Karpas-422 (cell line): ENCODE measurements at regions not wholly inside any gene's neighbourhood (a gene's known extent, or its start where the extent isn't known, plus 50 kb on each side); places are given as distances from the start of the nearest gene placed in this dataset.

Experiments used
- DNase-seq: peaks from one replicate; pipeline ENCODE4 v3.0.0-alpha.2; 2015
- H2AFZ ChIP-seq: fragments of 200-600 bp; sonication (generic); 2 replicates; pipeline ENCODE4 v1.6.1; 2014; ENCODE audit warnings: antibody characterized with exemption, low read length, mixed read lengths
- H3K27ac ChIP-seq: fragments of 200-600 bp; sonication (generic); 2 replicates; pipeline ENCODE4 v1.5.1; 2014; ENCODE audit warnings: mild to moderate bottlenecking, low read length, moderate library complexity
- H3K27me3 ChIP-seq: fragments of 200-600 bp; sonication (generic); 2 replicates; pipeline ENCODE4 v1.6.1; 2014; ENCODE audit warnings: low read length, mixed read lengths
- H3K36me3 ChIP-seq: fragments of 200-600 bp; sonication (generic); 2 replicates; pipeline ENCODE4 v1.6.1; 2014; ENCODE audit warnings: low read length, mixed read lengths; ENCODE audit not compliant: insufficient read depth
- H3K4me1 ChIP-seq: fragments of 200-600 bp; sonication (generic); 2 replicates; pipeline ENCODE4 v1.6.1; 2014; ENCODE audit warnings: mild to moderate bottlenecking, low read length, mixed read lengths
- H3K4me2 ChIP-seq: fragments of 200-600 bp; sonication (generic); 2 replicates; pipeline ENCODE4 v1.6.1; 2014; ENCODE audit warnings: low read length, low read depth, mild to moderate bottlenecking; ENCODE audit not compliant: poor library complexity, severe bottlenecking
- H3K4me3 ChIP-seq: fragments of 200-600 bp; sonication (generic); 2 replicates; pipeline ENCODE4 v1.5.1; 2014; ENCODE audit warnings: mild to moderate bottlenecking, antibody characterized with exemption, low read length, mixed read lengths
- H3K79me2 ChIP-seq: fragments of 200-600 bp; sonication (generic); 2 replicates; pipeline ENCODE4 v1.6.1; 2014; ENCODE audit warnings: mild to moderate bottlenecking, low read length, mixed read lengths
- H3K9ac ChIP-seq: fragments of 200-600 bp; sonication (generic); 2 replicates; pipeline ENCODE4 v1.6.0; 2014; ENCODE audit warnings: low read length
- H3K9me2 ChIP-seq: fragments of 200-600 bp; sonication (generic), shearing (Covaris generic); replicated peaks from 2 replicates; pipeline ENCODE4 v1.6.0; 2014; ENCODE audit warnings: mild to moderate bottlenecking, low read length, moderate library complexity; ENCODE audit not compliant: insufficient read depth
- H3K9me3 ChIP-seq: fragments of 300-700, 200-600 bp; sonication (generic); 2 replicates; pipeline ENCODE4 v1.6.1; 2014; ENCODE audit warnings: low read length, mixed read lengths
- H4K20me1 ChIP-seq: fragments of 200-600 bp; sonication (generic); 2 replicates; pipeline ENCODE4 v1.6.1; 2014; ENCODE audit warnings: mild to moderate bottlenecking, antibody characterized with exemption, low read length, low read depth; ENCODE audit not compliant: insufficient read depth

DNA sequence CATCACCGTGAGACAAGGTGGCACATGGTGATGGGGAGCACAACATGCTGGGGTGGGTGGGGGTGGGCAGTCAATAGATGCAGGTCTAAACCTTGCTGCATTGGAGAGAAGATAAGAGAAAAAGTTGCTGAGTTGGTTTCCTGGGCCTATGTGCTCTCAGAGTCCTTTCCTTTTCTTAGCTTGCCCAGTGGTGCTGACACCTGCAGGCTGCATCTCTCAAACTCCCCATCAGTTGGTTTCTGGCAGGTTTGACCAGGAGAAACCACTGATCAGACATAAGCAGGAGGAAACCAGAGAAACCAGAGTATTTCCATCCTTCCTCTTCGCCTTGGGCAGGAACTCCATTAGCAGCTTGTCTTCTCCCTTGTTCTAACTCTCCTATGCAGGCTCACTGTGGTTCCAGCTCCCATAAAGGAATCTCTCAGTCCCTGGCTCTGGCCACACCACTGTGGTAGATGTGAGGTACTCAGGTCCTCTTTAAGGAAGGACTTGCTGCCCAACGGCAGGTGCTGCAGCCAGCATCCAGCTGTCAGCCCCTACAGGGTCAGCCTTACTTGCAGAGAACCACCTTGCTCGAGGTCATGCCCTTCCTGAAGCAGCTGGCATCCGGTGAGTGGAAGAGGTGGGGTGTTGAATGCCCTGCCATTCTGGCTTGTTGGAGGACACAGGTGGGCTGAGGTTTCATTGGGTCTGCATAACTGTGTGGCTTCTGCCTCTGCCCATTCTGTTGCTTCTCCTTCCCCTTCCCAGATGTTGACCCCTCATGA lies 172.3 kb upstream of the ANKRD28 start:
- no peaks in the 10 kb centered on the region for H3K36me3 ChIP-seq
- no peaks in the 10 kb centered on the region for H3K27me3 ChIP-seq
- H3K4me1 ChIP-seq: no peaks in the 10 kb centered on the region
- no peaks in the 10 kb centered on the region for H4K20me1 ChIP-seq
- no peak for DNase-seq
- H2AFZ ChIP-seq: no peak overlapping the region
- H3K9me2 ChIP-seq: no peaks in the 10 kb centered on the region
- no peak overlapping the region for H3K9ac ChIP-seq
- H3K27ac ChIP-seq: no peak overlapping the region
- no peaks in the 10 kb centered on the region for H3K79me2 ChIP-seq
- no peaks in the 10 kb centered on the region for H3K9me3 ChIP-seq
- H3K4me2 ChIP-seq: no peak overlapping the region
- H3K4me3 ChIP-seq: no peak overlapping the region

DNA sequence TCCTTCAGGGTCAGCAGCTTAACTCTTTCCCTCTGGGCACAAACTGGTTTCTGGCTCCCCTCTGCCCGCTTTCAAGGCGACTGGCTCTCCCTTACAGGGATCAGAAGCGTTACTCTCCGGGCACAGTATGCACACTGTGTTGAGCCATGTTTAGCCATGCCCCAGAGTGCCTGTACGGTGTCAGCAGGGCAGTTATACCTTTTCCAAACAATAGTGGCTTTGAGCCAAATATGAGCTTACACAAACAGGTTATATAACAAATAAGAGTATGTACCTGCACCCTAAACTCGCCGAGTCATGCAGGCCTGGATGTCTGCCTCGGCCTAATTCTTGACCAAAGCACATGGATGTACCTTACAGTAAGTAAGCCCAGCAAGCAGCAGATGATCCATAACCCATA lies 175.6 kb upstream of the ANKRD28 start:
- Histone ChIP-seq H3K4me2 (no peak overlapping the region), H3K27me3 (no peaks in the 10 kb centered on the region), H3K9ac (no peak overlapping the region), H3K4me1 (no peaks in the 10 kb centered on the region), H3K9me3 (no peaks in the 10 kb centered on the region), H3K36me3 (no peaks in the 10 kb centered on the region), H4K20me1 (no peaks in the 10 kb centered on the region), H3K79me2 (no peaks in the 10 kb centered on the region), H2AFZ (no peak overlapping the region), H3K27ac (no peak overlapping the region), H3K4me3 (no peak overlapping the region), H3K9me2 (no peaks in the 10 kb centered on the region)
- no peak for DNase-seq

DNA sequence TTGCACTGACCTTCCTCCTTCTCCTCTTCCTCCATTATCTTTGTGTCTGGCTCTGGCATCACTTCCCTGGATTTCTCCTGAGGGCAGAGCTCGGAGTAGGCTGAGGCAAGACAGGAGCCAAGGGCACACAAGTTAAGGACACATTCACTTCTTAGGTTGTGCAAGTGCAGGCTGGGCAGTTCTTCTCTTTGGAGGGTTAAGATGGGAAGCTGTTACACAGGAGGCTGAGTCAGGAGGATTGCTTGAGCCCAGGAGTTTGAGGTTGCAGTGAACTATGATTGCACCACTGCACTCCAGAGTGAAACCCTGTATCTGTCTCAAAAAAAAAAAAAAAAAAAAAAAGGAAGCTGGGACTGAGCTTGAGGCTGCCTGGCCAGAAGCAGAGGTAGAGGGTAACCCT lies 176.2 kb upstream of the ANKRD28 start:
- H3K27ac ChIP-seq: no peak overlapping the region
- H3K9me3 ChIP-seq: no peaks in the 10 kb centered on the region
- H2AFZ ChIP-seq: no peak overlapping the region
- no peaks in the 10 kb centered on the region for H4K20me1 ChIP-seq
- no peak for DNase-seq
- H3K36me3 ChIP-seq: no peaks in the 10 kb centered on the region
- H3K4me2 ChIP-seq: no peak overlapping the region
- no peaks in the 10 kb centered on the region for H3K79me2 ChIP-seq
- no peaks in the 10 kb centered on the region for H3K4me1 ChIP-seq
- H3K9ac ChIP-seq: no peak overlapping the region
- H3K9me2 ChIP-seq: no peaks in the 10 kb centered on the region
- H3K4me3 ChIP-seq: no peak overlapping the region
- no peaks in the 10 kb centered on the region for H3K27me3 ChIP-seq

DNA sequence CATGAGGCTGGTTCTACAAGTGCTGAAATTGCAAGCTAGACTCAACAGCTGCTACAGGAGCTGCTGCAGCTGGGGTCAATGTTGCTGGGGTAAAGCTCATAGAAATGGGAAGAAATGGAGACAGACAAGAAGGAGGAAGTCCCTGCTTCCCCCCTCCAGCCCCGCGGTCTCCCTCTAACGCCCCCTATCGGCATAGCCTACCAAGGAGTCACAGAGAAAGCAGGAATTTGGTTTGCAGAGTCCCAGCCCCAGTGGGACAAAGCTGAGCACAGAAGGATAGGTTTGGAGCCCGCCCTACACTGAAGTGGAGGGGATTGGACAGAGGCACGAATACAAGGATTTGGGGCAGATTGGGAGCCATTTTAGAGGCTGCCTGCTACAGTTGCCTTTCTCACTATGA lies 176.9 kb upstream of the ANKRD28 start:
- Histone ChIP-seq H3K79me2 (no peaks in the 10 kb centered on the region), H2AFZ (no peak overlapping the region), H3K4me3 (no peak overlapping the region), H3K36me3 (no peaks in the 10 kb centered on the region), H3K27me3 (no peaks in the 10 kb centered on the region), H3K27ac (no peak overlapping the region), H4K20me1 (no peaks in the 10 kb centered on the region), H3K9ac (no peak overlapping the region), H3K4me1 (no peaks in the 10 kb centered on the region), H3K9me3 (no peaks in the 10 kb centered on the region), H3K4me2 (no peak overlapping the region), H3K9me2 (no peaks in the 10 kb centered on the region)
- DNase-seq: peak; percentile 75

DNA sequence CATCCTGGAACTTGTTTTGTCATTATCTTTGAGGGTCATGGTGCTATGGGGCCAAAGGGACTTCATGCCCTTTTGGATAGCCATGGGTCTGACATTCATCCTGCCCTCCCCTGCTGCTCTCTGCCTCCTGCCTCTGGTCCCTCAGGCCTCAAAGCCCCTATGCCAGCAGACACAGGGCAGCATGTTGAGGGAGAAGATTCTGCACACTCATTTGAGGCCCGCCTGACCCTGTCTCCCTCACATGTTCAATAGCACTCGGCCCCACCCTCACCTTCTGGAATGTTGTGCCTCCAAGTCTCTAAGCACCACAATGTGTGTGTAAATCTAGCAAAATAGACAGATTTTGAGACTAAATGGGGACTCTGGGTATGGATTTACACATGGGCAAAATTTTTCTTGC lies 178.7 kb upstream of the ANKRD28 start:
- H3K4me2 ChIP-seq: no peak overlapping the region
- H3K4me1 ChIP-seq: no peaks in the 10 kb centered on the region
- no peak overlapping the region for H3K27ac ChIP-seq
- H4K20me1 ChIP-seq: no peaks in the 10 kb centered on the region
- no peaks in the 10 kb centered on the region for H3K9me2 ChIP-seq
- H3K27me3 ChIP-seq: no peaks in the 10 kb centered on the region
- H3K36me3 ChIP-seq: no peaks in the 10 kb centered on the region
- no peak for DNase-seq
- H3K79me2 ChIP-seq: no peaks in the 10 kb centered on the region
- H3K9ac ChIP-seq: no peak overlapping the region
- no peak overlapping the region for H2AFZ ChIP-seq
- H3K9me3 ChIP-seq: no peaks in the 10 kb centered on the region
- no peak overlapping the region for H3K4me3 ChIP-seq

DNA sequence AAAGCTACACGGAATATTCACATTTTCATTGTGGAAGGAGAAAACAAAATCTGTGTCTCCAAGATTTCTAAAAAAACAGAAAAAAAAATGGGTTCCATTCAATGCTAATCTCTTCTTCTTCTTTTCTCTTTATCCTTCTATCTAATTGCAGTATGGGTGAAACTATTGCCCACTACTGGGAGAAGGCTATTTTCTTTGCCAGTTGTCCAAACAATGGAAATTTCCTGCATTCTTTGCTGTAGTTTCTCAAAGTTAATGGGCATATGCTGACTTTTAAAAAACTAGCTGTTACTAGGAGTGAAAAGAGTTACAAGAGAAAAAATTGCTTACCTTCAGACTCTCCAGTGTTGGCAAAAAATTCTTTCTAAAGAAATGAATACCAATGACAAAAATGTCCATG lies 179.3 kb upstream of the ANKRD28 start:
- Histone ChIP-seq H3K4me2 (no peak overlapping the region), H3K79me2 (no peaks in the 10 kb centered on the region), H3K9me3 (no peaks in the 10 kb centered on the region), H2AFZ (no peak overlapping the region), H4K20me1 (no peaks in the 10 kb centered on the region), H3K4me1 (no peaks in the 10 kb centered on the region), H3K4me3 (no peak overlapping the region), H3K27ac (no peak overlapping the region), H3K9me2 (no peaks in the 10 kb centered on the region), H3K27me3 (no peaks in the 10 kb centered on the region), H3K9ac (no peak overlapping the region), H3K36me3 (no peaks in the 10 kb centered on the region)
- no peak for DNase-seq

DNA sequence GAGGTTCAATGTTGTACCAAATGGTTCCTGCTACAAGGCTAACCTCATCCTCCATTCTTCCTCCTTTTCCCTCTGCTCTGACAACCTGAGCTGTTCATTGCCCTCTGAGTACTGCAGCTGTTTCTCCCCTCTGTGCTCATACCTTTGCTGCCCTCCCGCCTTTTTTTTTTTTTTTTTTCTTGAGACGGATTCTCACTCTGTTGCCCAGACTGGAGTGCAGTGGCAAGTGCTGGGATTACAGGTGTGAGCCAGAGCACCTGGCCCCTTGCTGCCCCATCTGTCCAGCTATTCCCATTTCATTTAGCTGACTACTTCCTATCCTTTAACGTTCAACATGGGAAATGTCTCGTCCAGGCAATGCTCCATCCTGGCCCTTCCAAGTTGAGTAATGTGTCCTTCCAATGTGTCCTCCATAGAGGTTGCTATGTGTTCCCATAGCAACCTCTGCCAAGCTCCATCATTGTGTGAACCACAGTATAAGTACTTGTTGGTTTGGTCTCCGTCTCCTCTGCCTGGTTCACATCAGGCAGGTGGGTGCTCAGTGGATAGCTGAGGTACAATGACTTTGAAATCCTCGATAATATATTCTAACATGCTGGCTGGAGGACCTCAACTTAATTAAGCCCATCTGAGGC lies 179.9 kb upstream of the ANKRD28 start:
- Histone ChIP-seq H3K9ac (no peak overlapping the region), H3K9me2 (no peaks in the 10 kb centered on the region), H3K4me1 (no peaks in the 10 kb centered on the region), H3K4me2 (no peak overlapping the region), H3K27ac (no peak overlapping the region), H2AFZ (no peak overlapping the region), H3K4me3 (no peak overlapping the region), H3K9me3 (no peaks in the 10 kb centered on the region), H3K36me3 (no peaks in the 10 kb centered on the region), H4K20me1 (no peaks in the 10 kb centered on the region), H3K27me3 (no peaks in the 10 kb centered on the region), H3K79me2 (no peaks in the 10 kb centered on the region)
- DNase-seq: no peak

DNA sequence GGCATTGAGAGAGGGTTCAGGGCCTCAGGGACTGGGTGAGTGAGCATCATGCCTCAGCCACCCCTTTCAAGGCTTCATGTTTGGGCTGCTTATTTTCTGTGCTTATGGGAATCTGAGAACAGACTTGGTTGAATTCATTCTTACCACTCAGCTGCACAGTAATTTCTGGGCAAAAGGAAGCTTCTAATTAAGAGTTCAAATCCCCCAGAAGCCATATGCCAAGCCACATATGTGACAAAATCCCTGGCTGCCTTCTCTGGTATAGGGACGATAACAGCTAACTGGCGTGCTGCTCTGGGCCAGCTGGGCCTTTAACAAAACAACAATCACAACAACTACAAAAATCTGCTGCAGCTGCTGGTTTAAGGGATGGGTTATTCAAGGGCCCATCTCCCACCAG lies 181.0 kb upstream of the ANKRD28 start:
- Histone ChIP-seq H3K9me2 (no peaks in the 10 kb centered on the region), H4K20me1 (no peaks in the 10 kb centered on the region), H3K9me3 (no peaks in the 10 kb centered on the region), H3K4me2 (no peak overlapping the region), H3K27me3 (no peaks in the 10 kb centered on the region), H3K36me3 (no peaks in the 10 kb centered on the region), H3K79me2 (no peaks in the 10 kb centered on the region), H2AFZ (no peak overlapping the region), H3K4me1 (no peaks in the 10 kb centered on the region), H3K9ac (no peak overlapping the region), H3K27ac (no peak overlapping the region), H3K4me3 (no peak overlapping the region)
- DNase-seq: no peak
